ENCODE measurements at regions not wholly inside any gene's neighbourhood (a gene's known extent, or its start where the extent isn't known, plus 50 kb on each side); places are given as distances from the start of the nearest gene placed in this dataset.
"Not testable (repeated sequence)": the region's sequence is repeated elsewhere in the genome, so short reads cannot be mapped to it uniquely, and the experiment has no call there.

DNA sequence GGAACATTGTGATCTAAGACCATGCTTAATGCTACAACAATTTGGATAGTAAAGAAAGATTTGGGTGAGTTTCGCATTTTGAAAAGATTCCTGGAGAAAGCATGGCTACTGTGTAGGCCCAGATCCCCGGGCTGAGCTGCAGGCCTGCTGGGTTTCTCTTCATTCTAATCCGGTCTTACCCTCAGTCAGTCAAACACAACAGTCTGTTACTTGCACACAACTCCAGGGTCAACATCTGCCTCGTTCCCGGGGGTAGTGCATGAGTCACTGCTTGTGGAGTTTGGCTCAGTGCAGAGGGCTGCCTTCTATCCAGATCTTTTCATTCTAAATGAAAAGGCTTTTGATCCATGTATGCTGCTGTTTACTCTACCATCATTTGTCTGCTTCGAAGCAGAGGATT lies 60.4 kb upstream of the SEL1L start:
- DNase-seq (ENCODE audit: low spot score) = no peak
- H3K9me3 ChIP-seq (ENCODE audit: low read length) = no peaks in the 10 kb centered on the region
- no peaks in the 10 kb centered on the region for H3K79me2 ChIP-seq (ENCODE audit: insufficient read depth, low read depth, low read length)
- no peak overlapping the region for H3K4me2 ChIP-seq (ENCODE audit: low read length)
- H3K4me1 ChIP-seq (ENCODE audit: insufficient read depth, low read length, poor library complexity, severe bottlenecking) = no peaks in the 10 kb centered on the region
- H4K20me1 ChIP-seq (ENCODE audit: insufficient read depth, low read length) = no peaks in the 10 kb centered on the region
- no peak overlapping the region for H3K4me3 ChIP-seq (ENCODE audit: low read depth, low read length, poor library complexity, severe bottlenecking)
- BruUV-seq (replicated peaks) = no TSS peak
- intact Hi-C loops (cut with micrococcal nuclease; ENCODE audit: unreplicated experiment) = no loop called here
- H3K36me3 ChIP-seq (ENCODE audit: insufficient read depth, low read length) = no peaks in the 10 kb centered on the region
- H3K9me2 ChIP-seq (ENCODE audit: insufficient read depth, low read length) = no peaks in the 10 kb centered on the region
- ChIA-PET POLR2A (interaction anchor here (0.7 to 1.0 kb wide), 2 partner anchors 10 to 14 kb away, joined by 3 read pairs; no protein-coding TSS in a partner anchor), CTCF (ENCODE audit: unreplicated experiment) (no interaction called here)
- TF ChIP-seq, protein P1, sequence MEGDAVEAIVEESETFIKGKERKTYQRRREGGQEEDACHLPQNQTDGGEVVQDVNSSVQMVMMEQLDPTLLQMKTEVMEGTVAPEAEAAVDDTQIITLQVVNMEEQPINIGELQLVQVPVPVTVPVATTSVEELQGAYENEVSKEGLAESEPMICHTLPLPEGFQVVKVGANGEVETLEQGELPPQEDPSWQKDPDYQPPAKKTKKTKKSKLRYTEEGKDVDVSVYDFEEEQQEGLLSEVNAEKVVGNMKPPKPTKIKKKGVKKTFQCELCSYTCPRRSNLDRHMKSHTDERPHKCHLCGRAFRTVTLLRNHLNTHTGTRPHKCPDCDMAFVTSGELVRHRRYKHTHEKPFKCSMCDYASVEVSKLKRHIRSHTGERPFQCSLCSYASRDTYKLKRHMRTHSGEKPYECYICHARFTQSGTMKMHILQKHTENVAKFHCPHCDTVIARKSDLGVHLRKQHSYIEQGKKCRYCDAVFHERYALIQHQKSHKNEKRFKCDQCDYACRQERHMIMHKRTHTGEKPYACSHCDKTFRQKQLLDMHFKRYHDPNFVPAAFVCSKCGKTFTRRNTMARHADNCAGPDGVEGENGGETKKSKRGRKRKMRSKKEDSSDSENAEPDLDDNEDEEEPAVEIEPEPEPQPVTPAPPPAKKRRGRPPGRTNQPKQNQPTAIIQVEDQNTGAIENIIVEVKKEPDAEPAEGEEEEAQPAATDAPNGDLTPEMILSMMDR (conservative IDR thresholded peaks at IDR 0.05; ENCODE audit: low read length) = no peak
- TF ChIP-seq EZH2phosphoT487 (IDR thresholded peaks at IDR 0.05; ENCODE audit: borderline replicate concordance, low read depth, low read length) = no peak
- no peak overlapping the region for H3K27ac ChIP-seq (ENCODE audit: low read depth, low read length, poor library complexity, severe bottlenecking)
- no peak overlapping the region for H2AFZ ChIP-seq (ENCODE audit: low read length)

DNA sequence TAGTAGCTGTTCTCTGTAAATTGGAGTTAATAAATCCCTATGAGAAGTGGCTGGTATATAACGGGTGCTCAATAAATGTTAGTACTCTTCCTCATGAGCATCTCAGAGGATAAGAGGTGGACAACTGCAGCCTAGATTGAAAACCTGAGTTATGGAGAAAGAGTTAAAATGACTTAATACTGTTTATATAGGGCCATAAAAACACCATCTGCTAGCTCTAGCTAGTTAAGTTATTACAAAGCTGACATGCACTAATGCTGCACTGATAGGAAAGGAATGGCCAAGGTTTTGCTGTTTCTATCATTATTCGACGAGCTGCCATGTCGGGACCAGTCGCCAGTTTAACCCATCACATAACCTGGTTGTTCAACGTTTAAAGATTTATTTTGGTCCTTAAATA lies 72.0 kb upstream of the SEL1L start:
- Histone ChIP-seq H3K27ac (ENCODE audit: low read depth, low read length, poor library complexity, severe bottlenecking) (no peak overlapping the region), H3K4me3 (ENCODE audit: low read depth, low read length, poor library complexity, severe bottlenecking) (no peak overlapping the region), H3K4me2 (ENCODE audit: low read length) (no peak overlapping the region), H2AFZ (ENCODE audit: low read length) (no peak overlapping the region), H4K20me1 (ENCODE audit: insufficient read depth, low read length) (no peaks in the 10 kb centered on the region), H3K79me2 (ENCODE audit: insufficient read depth, low read depth, low read length) (no peaks in the 10 kb centered on the region), H3K4me1 (ENCODE audit: insufficient read depth, low read length, poor library complexity, severe bottlenecking) (no peaks in the 10 kb centered on the region), H3K9me3 (ENCODE audit: low read length) (no peaks in the 10 kb centered on the region), H3K36me3 (ENCODE audit: insufficient read depth, low read length) (no peaks in the 10 kb centered on the region), H3K9me2 (ENCODE audit: insufficient read depth, low read length) (0 out of 2 replicates have a peak, but pooled peaks cover under 1% of the 10 kb centered on the region)
- ChIA-PET POLR2A (no interaction called here), CTCF (ENCODE audit: unreplicated experiment) (no interaction called here)
- TF ChIP-seq, protein P1 (conservative IDR thresholded peaks at IDR 0.05; ENCODE audit: low read length) = no peak
- no peak for TF ChIP-seq EZH2phosphoT487 (IDR thresholded peaks at IDR 0.05; ENCODE audit: borderline replicate concordance, low read depth, low read length)
- intact Hi-C loops (cut with micrococcal nuclease; ENCODE audit: unreplicated experiment) = no loop called here
- no TSS peak for BruUV-seq (replicated peaks)
- no peak for DNase-seq (ENCODE audit: low spot score)

DNA sequence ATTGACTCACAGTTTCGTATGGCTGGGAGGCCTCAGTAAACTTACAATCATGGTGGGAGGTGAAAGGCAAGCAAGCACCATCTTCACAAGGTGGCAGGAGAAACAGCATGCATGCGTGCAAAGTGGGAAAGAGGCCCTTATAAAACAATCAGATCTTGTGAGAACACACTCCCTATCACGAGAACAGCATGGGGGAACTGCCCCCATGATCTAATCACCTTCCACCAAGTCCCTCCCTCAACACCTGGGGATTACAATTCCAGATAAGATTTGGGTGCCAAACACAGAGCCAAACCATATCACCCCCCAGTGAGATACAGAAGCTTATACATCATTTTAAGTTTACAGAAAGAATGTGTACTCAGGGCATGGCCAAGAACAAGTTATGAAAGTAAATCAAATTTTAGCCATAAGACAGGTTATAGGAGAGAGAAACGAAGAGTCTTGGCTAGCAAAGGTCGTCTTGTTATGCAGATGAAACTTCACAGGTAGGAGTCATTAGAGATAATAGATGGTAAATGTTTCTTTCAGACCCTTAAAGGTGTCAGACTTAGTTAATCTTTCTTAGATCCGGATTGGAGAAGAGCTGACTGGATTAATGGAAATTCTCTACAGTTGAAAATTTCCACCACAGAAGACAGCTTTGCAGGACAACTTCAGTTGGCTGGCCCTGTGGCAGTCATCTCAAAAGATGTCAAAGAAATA lies 79.8 kb upstream of the SEL1L start:
- intact Hi-C loops (cut with micrococcal nuclease; ENCODE audit: unreplicated experiment) = no loop called here
- no peaks in the 10 kb centered on the region for H3K4me1 ChIP-seq (ENCODE audit: insufficient read depth, low read length, poor library complexity, severe bottlenecking)
- H2AFZ ChIP-seq (ENCODE audit: low read length) = no peak overlapping the region
- H3K79me2 ChIP-seq (ENCODE audit: insufficient read depth, low read depth, low read length) = no peaks in the 10 kb centered on the region
- ChIA-PET CTCF (ENCODE audit: unreplicated experiment) (no interaction called here), POLR2A (no interaction called here)
- H3K4me2 ChIP-seq (ENCODE audit: low read length) = no peak overlapping the region
- H3K36me3 ChIP-seq (ENCODE audit: insufficient read depth, low read length) = no peaks in the 10 kb centered on the region
- no peak overlapping the region for H3K4me3 ChIP-seq (ENCODE audit: low read depth, low read length, poor library complexity, severe bottlenecking)
- DNase-seq (ENCODE audit: low spot score) = no peak
- no peaks in the 10 kb centered on the region for H3K9me3 ChIP-seq (ENCODE audit: low read length)
- H4K20me1 ChIP-seq (ENCODE audit: insufficient read depth, low read length) = no peaks in the 10 kb centered on the region
- TF ChIP-seq EZH2phosphoT487 (IDR thresholded peaks at IDR 0.05; ENCODE audit: borderline replicate concordance, low read depth, low read length) = no peak
- TF ChIP-seq, protein P1 (conservative IDR thresholded peaks at IDR 0.05; ENCODE audit: low read length) = no peak
- H3K27ac ChIP-seq (ENCODE audit: low read depth, low read length, poor library complexity, severe bottlenecking) = no peak overlapping the region
- 0 out of 2 replicates have a peak, but pooled peaks cover 3% of the 10 kb centered on the region for H3K9me2 ChIP-seq (ENCODE audit: insufficient read depth, low read length)
- BruUV-seq (replicated peaks) = no TSS peak

DNA sequence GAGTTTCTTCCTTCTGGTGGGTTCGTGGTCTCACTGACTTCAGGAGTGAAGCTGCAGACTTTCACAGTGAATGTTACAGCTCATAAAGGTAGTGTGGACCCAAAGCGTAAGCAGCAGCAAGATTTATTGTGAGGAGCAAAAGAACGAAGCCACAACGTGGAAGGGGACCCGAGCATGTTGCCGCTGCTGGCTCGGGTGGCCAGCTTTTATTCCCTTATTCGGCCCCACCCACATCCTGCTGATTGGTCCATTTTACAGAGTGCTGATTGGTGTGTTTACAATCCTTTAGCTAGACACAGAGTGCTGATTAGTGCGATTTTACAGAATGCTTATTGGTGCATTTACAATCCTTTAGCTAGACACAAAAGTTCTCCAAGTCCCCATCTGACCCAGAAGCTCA lies 80.6 kb upstream of the SEL1L start:
- H3K4me1 ChIP-seq (ENCODE audit: insufficient read depth, low read length, poor library complexity, severe bottlenecking); H3K9me3 ChIP-seq (ENCODE audit: low read length); H3K79me2 ChIP-seq (ENCODE audit: insufficient read depth, low read depth, low read length); intact Hi-C loops (cut with micrococcal nuclease; ENCODE audit: unreplicated experiment); BruUV-seq (replicated peaks); H3K27ac ChIP-seq (ENCODE audit: low read depth, low read length, poor library complexity, severe bottlenecking); H3K36me3 ChIP-seq (ENCODE audit: insufficient read depth, low read length); H4K20me1 ChIP-seq (ENCODE audit: insufficient read depth, low read length); H3K9me2 ChIP-seq (ENCODE audit: insufficient read depth, low read length); H3K4me3 ChIP-seq (ENCODE audit: low read depth, low read length, poor library complexity, severe bottlenecking); CTCF ChIA-PET (ENCODE audit: unreplicated experiment); POLR2A ChIA-PET; H2AFZ ChIP-seq (ENCODE audit: low read length); H3K4me2 ChIP-seq (ENCODE audit: low read length); DNase-seq (ENCODE audit: low spot score): not testable (repeated sequence)

Data from OCI-LY7 (cell line).